Sigmoid colon (tissue), 4 donors: ENCODE measurements at regions not wholly inside any gene's neighbourhood (a gene's known extent, or its start where the extent isn't known, plus 50 kb on each side); places are given as distances from the start of the nearest gene placed in this dataset.

Experiments
- CTCF ChIP-seq, 4 experiments: fragments of 450-650 bp in 3 of 4; fragments of 200-600 bp in 1 of 4; IDR thresholded peaks; one replicate each; pipeline ENCODE4 v1.5.1; 2016 to 2019; ENCODE audit warnings: antibody characterized with exemption in 4 of 4, mild to moderate bottlenecking in 3 of 4, moderate library complexity in 2 of 4
- POLR2AphosphoS5 ChIP-seq, 4 donors: sonication (generic); formaldehyde crosslinking; IDR thresholded peaks; one replicate each; pipeline ENCODE4 v1.6.1; 2017; ENCODE audit warnings: antibody characterized with exemption in 4 of 4

DNA sequence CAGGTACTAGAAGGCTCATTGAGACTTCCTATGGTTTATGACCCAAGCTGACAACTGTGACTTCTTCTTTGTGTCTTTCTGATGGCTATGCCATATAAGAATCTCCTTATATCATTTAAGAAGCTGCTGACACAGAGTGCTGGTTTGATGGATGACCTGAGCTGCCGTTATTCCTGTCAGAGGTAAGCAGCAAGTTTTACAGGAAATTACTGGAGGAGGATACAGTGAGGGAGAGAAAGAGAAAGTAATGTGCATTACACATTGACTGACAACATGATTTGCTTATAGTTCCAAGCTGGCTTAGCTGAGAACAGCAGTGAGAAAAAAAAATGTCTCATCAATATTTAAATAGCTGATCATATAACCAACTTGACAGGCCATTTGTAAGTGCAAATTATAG, 981.4 kb downstream of the FSCB start:
- TF ChIP-seq CTCF (IDR thresholded peaks at IDR 0.05): no peak
- TF ChIP-seq POLR2AphosphoS5 (IDR thresholded peaks at IDR 0.05): no peak
